HPDE6-E6E7 (cell line): ENCODE measurements at regions not wholly inside any gene's neighbourhood (a gene's known extent, or its start where the extent isn't known, plus 50 kb on each side); places are given as distances from the start of the nearest gene placed in this dataset.
"Not testable (repeated sequence)": the region's sequence is repeated elsewhere in the genome, so short reads cannot be mapped to it uniquely, and the experiment has no call there.

Experiments
- DNase-seq: peaks from one replicate; pipeline ENCODE4 v3.0.0; 2011; ENCODE audit warnings: missing footprints; ENCODE audit errors: extremely low spot score

DNA sequence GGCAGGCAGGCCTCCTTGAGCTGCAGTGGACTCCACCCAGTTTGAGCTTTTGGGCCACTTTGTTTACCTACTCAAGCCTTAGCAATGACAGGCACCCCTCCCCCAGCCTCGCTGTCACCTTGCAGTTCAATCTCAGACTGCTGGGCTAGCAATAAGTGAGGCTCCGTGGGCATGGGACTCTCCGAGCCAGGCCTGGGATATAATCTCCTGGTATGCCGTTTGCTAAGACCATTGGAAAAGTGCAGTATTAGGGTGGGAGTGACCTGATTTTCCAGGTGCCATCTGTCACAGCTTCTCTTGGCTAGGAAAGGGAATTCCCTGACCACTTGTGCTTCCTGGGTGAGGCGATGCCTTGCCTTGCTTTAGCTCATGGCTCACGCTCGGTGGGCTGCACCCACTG lies 648.6 kb downstream of the DIPK2A start:
- DNase-seq: not testable (repeated sequence)

DNA sequence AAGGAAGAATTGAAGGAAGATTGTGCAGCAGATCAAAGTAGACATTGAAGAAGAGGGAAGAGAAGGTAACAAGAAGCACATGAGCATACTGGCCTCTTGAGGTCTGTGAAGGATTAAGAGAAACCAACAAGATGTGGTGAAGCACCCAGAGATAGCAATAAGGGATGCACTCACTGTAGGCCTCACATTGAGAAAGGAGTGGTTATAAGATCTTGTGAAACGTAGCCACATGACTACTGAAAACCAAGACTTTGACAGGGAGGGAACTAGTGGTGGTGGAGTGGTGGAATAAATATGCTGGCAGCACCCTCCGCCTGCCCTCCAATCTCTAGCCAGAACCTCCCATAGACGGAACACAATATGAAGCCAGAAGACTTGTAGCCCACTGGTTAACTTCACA lies 651.2 kb downstream of the DIPK2A start:
- no peak for DNase-seq

DNA sequence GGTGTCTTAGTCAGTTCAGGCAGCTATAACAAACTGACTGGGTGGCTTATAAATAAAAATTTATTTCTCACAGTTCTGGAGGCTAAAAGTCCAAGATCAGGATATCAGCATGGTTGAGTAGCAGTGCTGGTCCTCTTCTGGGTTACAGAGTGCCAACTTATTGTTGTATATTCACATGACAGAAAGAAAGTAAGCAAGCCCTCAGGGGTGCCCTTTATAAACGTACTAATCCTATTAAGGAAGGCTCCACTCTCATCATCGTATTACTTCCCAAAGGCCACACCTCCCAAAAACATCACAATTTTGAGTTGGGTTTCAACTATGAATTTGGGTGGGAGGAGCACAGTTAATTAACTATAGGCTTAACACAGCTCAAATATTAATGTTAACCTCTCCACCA lies 653.0 kb downstream of the DIPK2A start:
- DNase-seq: no peak

DNA sequence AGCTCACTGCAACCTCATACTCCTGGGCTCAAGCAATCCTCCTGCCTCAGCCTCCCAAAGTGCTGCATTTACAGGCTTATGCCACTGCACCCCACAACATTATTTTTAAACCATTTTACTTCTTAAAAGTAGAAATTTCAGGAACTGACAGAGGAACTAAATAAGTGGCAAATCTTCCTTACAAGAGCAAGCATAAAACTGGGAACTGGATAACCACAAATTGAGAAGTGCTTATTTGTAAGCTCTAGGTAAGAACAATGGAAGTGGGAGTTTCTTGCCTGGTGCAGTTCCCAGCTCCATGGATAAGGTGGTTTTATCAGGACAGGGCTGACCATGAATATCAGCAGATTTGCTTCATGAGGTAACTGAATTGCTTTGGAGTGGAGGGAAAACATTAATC lies 655.2 kb downstream of the DIPK2A start:
- no peak for DNase-seq

DNA sequence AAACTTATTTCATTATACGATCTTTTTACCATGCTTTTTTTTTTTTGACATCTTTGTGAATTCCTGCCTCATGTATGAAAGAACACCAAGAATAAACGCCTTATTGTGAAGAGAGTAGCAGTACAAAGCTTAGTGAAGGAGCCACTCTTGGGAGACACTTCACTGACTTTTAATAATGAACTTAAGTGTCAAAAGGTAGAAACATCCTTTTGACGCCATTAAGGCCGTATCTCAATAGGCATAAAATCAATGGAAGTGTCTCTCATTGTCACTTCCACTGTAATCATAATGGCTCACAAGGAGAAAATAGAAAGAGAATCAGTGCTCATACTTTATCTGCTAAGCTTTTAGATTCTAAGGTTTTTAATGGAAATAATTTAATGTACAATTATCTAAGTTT lies 657.8 kb downstream of the DIPK2A start:
- no peak for DNase-seq

DNA sequence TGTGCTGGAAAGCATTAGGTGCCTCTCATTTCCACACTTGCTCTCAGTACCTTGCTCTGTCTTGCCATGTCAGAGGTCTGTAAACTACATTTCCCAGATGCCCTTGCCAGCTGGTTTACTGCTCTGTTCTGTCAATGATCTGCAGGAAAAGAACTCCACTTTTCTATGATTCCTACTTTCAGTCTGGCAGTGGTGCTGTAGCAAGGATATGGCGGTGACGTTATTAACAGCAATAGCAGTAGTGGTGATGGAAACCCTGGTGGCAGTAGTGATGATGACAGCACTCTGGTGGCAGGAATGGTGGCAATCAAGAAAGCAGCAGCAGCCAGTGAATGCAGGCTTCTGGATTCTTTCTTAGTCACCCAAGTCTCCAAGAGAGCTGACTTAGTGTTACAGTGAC lies 665.2 kb downstream of the DIPK2A start:
- no peak for DNase-seq

DNA sequence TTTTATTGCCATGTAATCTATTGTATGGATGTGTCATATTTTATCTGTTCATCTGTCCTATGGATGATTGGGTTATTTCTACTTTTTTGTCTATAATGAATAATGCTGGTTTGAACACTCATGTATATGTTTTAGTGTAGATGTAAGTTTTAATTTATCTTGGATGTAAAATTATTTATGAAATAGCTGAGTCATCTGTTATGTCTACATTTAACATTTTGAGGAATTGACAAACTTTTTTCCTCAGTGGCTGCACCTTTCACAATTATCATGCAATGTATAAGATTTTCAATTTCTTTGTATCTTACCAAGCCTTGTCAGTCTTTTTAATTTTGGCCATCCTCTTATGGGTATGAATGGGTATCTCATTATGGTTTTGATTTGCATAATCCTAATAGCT lies 666.4 kb downstream of the DIPK2A start:
- no peak for DNase-seq

DNA sequence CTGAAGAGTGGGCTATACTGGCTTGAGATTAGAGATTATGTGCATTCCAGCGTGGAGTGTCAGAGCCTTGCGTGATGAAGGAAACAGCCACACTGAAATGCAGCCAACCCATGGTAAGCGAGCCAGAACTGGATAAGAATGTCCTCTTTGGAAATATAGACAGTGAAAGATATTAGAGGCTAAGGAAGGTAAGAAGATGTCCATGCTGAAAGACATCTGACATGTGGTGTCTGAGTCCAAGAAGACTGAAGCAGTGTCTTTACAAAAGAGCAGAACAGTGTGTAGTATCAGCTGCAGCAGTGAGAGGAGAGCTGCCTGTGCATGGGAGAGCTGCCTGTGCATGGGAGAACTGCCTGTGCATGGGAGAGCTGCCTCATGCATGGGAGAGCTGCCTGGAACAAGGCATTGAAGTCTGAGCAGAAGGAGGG lies 672.2 kb downstream of the DIPK2A start:
- DNase-seq: no peak

DNA sequence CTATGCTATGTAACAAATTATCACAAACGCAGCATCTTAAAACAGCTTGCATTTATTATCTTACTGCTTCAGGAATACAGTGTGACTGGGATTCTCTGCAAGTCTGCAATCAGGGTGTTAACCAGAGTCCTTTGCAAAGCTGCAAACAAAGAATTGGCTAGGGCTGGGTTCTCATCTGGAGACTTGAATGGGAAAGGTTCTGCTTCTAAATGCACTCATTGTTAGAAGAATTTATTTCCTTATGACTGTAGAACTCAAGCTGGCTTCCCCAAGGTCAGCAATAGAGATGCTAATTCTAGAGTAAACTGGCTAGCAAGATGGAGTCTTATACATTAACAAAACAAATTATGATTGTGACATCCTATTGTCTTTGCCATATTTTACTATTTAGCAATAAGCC lies 673.7 kb downstream of the DIPK2A start:
- DNase-seq: no peak

DNA sequence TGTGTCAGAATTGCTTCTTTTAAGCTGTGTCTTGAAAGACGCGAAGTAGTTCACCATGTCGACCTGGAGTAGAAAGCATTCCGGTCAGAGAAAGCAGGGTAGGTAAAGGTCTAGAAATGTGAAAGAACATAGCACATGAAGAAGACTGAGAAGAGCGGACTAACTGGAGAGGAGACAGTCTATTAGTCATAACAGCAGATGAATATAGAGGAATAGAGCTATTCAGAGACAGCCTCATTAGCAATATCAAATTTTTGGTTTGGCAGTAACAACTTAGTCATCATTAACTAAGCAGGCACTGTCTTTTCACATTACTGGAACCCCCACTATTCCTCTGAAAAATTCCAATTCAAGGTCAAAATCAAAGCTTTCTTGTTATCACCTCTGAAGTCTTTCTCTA lies 678.8 kb downstream of the DIPK2A start:
- no peak for DNase-seq

DNA sequence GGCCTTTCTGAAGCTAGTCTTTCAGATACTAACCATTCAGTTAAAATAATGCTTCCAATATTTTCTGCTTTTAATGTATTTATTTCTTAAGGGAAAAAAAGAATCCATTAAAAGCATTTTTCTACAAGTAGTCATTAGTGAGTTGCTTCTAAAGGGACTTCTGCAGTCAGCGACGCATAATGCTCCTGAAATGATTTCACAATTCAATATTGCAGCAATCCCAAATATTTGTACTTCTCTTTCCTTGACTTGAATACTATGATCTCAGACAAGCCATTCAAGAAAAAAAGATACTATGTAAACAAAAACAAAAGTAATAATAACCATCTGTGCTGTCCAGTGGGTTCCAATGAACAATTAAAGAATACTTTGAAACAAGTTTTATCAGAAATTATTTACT lies 681.0 kb downstream of the DIPK2A start:
- DNase-seq: no peak

DNA sequence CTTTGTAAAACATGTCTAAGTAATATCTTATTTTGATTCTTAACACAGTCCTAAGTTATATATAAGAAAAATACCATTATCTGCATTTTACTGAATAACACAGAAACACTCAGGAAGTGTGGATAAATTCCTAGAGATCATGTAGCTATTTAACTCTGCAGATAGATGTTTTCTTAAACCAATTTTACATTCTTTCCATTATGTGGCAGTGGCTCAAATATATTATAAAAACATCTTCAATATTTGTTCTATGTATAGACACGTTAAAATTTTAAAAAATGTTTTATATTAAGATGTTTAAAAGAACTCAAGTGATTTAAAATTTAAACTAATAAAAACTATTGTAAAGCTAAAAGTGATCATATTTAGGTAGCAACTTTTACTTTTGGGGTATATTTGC lies 683.8 kb downstream of the DIPK2A start:
- no peak for DNase-seq

DNA sequence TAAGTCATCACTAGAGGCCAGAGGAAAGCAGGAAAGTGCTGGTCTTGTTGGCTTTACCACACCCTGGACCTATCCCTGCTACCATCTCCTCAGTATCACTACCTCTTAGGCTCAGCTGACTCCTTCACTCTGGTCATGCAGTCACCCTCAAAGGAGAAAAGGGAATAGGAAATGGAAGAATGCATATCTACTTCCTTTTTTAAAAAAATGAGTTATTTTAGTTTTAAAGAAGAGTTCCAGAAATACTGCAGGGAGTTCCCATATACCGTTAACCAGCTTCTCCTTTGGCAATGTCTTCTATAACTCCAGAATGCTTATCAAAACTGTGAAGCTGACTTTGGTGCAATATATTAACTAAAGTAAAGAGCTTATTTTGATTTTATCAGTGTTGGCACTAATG lies 688.6 kb downstream of the DIPK2A start:
- no peak for DNase-seq

DNA sequence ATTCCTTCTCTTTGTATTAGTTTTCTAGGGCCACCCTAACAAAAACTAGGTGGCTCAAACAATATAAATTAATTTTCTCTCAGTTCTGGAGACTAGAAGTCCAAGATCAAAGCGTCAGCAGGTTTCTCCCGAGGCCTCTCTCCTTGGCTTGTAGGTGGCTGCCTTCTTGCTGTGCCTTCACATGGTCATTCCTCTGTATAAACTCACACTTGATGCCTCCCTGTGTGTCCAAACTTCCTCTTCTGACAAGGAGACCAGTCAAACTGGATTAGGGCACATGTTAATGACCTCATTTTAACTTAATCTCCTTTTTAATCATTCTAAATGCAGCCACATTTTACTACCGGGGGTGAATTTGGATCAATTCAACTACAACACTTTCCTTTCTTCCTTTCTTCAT lies 691.1 kb downstream of the DIPK2A start:
- no peak for DNase-seq

DNA sequence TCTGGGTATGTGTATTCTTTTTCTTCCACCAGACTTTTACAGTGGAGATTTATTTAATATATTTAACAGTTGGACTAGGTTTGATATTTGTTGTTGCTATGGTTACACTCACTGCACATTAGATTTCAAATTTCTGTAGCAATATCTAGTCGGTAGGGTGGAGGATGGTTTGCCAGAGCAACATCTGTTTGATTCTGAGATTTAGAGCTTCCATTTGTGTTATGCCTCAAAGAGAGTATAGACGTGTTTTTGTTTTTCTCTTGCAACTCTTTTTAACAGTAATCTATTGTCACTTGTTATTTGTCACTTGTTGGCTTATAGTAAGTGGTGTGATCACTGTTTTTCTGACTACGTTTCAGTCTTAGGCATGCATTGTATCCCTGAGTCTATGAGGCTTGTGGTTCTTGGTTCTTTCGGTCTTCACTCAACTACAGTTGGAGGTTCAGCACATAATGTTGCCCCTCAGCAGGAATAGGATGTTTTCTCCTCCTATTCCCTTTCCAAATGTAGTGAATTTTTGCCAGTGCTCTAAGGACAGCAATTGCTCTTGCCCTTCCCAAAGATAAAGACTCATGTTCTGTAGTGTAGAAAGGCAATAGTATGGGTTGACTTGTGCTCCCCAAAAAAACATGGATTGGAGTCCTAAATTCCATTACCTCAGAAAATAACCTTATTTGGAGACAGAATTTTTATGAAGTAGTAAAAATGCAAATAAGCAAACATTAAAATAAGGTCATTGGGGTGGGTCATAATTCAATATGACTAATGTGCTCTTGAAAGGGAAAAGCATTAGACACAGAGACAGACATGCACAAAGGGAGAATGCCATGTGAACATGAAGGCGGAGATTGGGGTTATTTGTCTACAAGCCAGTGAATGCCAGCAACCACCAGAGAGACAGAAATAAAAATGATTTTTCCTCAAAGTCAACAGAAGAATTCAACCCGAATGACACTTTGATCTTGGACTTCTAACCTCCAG lies 692.1 kb downstream of the DIPK2A start:
- DNase-seq: no peak

DNA sequence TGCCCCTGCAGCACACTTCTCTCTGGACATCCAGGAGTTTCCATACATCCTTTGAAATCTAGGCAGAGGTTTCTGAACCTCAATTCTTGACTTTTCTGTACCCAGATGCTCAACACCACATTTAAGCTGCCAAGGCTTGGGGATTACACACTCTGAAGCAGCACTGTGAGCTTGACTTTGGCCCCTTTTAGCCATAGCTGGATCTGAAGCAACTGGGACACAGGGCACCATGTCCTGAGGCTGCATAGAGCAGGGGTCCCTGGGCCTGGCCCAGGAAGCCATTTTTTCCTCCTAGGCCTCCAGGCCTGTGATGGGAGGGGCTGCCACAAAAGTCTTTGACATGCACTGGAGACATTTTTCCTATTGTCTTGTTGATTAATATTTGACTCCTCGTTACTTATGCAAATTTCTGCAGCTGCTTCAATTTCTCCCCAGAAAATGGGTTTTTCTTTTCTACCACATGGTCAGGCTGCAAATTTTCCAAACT lies 694.0 kb downstream of the DIPK2A start:
- no peak for DNase-seq

DNA sequence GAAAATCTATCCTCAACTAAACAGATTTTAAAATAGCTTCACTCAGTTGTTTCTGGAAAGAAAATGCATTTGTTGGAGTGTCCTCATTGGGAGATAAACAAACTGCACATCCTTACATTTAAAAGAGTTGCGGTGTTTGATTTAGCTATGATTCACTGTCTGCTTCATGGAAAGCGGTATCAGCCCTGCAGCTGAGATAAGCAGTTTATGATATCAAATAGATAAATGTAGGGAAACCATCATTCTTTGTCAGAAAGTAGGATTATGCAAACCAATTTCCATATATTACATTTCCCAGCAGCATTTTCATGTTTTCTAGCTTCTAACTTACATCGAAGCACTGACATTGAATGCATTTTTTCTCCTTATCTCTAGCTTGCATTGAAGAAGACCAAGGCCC lies 698.9 kb downstream of the DIPK2A start:
- no peak for DNase-seq

DNA sequence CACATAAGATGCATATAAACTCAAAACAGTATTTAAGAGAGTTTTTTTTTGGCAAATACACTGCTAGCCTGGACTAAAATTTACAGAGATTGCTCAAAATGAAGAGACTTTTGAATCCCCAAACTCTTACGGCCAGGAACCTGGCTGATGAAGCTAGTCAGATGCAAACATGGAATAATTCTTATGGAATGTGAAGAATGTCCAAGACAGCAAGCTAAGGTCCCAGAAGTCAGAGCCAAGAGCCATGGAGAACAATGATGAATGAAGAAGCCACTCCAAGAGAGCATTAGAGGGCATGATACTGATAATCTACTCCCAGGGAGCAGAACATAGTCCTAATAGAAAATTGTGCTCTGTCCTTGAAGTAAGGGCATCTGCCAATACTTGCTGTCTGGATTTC lies 705.5 kb downstream of the DIPK2A start:
- peak; percentile 0 for DNase-seq

DNA sequence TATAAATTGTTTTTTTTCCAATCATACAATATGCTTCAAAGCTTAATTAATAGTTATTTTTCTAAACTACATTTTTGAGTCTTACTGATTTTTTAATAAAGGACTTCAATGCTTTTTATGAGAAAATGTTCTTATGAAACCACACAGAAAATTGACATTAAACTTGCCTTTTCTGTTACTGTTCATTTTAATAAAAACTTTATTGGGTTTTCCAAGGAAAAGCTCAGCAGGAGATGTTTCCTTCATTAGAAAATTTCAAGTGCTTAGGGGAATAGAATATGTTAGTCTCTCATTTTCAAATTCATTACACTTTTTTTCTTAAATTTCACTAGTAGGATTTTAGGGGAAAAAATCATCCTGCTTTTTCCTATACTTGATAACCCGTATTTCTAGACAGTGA lies 711.4 kb downstream of the DIPK2A start:
- no peak for DNase-seq

DNA sequence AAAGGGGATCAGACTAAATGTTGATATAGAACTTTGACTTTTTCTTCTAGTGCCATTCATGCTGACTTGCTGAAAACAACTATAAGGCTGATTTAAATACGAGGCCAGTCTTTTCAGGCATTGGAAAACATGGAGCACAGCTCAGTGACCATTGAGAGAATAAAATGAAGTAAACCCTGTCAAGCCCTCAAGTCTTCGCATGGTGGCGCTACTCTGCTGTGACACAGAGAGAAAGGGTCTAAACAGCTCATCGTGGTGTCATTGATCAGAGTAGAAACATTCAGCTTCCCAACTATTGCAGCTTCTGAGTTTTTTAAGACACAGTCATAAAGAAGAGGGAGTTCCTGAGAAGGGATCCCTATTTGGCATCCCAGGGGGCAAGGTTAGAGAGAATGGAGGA lies 716.2 kb downstream of the DIPK2A start:
- no peak for DNase-seq

DNA sequence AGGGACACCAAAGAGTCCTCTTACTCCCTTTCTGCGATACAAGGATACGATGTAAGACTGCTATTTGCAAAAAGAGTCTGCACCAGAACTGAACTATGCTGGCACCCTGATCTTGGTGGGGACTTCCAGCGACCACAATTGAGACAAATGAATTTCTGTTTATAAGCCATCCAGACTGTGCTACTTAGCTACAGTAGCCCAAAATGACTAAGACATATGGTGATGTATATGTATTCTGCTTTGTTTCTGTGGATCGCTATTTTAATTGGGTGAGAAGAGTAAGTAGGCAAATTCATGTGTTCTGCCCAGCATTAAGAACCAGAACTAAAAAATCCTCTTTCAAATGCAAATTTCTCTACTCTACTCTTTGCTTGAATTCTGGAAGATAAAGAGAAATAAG lies 720.9 kb downstream of the DIPK2A start:
- no peak for DNase-seq

DNA sequence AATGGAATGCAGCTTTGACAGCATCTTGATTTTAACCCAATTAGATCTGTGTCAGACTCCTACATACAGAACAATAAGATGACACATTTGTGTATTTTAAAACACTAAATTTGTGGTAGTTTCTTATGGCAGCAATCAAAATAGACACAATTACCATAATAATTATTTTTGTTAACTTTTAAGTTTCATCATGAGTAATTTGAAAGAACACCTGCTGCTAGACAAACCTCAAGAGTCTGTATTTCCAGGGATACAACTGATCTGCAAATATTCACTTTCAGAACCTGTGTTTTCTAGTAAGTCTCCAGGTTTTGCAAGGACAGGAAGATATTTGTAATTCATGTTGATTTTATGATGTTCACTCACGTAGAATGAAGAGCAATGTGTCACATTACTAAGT lies 736.8 kb downstream of the DIPK2A start:
- DNase-seq: no peak

DNA sequence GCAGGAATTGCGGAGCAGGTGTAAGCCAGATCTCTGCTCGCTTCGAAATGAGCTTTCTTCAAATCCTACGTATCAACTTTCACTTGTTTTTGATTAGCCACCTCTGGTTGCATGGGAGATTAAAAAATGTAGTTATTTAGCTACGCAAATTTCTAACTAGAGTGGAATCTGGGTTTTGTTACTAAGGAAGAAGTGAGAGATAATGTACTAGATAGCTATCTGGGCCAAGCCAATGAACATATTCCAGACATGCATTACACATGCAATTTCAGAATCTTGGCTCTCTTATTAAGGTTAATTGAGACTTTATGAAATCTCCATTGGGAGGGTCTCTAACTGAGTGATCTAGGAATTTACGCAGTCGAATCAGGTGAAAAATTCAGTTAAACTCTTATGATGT lies 765.7 kb downstream of the DIPK2A start:
- DNase-seq: no peak

DNA sequence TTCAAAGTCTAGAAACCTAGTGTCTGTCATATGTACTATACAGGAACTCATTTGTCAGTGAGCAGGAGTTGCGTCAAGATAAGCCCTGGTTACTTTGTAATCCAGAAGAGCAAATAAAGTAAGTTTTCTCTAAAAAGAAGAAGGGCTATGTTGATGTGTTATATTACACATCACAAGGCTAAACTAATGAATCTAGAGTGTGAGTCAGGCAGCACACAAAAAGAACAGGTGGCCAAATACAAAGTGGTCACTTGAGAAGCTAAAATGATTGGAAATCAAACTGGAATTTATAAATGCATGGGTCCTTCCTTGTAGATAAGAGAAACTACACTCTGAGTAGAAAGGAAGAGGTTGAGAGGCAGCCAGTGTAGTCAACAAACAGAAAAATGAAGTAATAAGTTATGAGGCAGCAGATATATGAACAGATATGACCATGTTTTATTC lies 771.6 kb downstream of the DIPK2A start:
- no peak for DNase-seq
